KOPT-K1 (cell line): ENCODE measurements at regions not wholly inside any gene's neighbourhood (a gene's known extent, or its start where the extent isn't known, plus 50 kb on each side); places are given as distances from the start of the nearest gene placed in this dataset.

Source experiments
- H3K27ac ChIP-seq: fragments of 200-600 bp; sonication (generic); 2 replicates; pipeline ENCODE4 v1.5.1; 2016; ENCODE audit warnings: antibody characterized with exemption, mild to moderate bottlenecking, low read depth, low read length; ENCODE audit not compliant: poor library complexity, severe bottlenecking
- H3K36me3 ChIP-seq: fragments of 200-600 bp; sonication (generic); 2 replicates; pipeline ENCODE4 v1.5.1; 2017; ENCODE audit warnings: antibody characterized with exemption, mild to moderate bottlenecking, low read length, moderate library complexity; ENCODE audit not compliant: insufficient read depth
- H3K9me3 ChIP-seq: fragments of 200-600 bp; sonication (generic); 2 replicates; pipeline ENCODE4 v1.5.1; 2017; ENCODE audit warnings: antibody characterized with exemption, low read length, mild to moderate bottlenecking; ENCODE audit not compliant: insufficient read depth, poor library complexity, severe bottlenecking

DNA sequence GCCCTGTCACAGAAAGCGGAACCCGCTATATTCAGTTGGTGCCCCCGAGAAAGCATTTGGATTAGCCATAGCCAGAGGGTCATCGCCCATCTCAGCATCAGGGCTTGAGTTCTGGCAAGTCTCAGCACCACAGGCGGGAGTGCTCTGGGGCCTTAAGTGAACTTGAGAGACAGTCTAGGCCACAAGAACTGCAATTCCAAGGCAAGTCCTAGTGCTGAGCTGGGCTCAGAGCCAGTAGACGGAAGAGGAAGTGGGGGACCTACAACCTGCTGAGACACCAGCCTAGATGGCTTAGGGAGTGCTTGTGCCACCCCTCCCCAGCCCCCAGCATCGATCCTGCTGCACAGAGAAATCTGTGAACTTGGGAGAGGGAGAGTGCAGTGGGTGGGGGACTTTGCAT, 594.9 kb downstream of the CCDC171 start:
- Histone ChIP-seq H3K36me3 (no peaks in the 10 kb centered on the region), H3K9me3 (no peaks in the 10 kb centered on the region), H3K27ac (no peak overlapping the region)

DNA sequence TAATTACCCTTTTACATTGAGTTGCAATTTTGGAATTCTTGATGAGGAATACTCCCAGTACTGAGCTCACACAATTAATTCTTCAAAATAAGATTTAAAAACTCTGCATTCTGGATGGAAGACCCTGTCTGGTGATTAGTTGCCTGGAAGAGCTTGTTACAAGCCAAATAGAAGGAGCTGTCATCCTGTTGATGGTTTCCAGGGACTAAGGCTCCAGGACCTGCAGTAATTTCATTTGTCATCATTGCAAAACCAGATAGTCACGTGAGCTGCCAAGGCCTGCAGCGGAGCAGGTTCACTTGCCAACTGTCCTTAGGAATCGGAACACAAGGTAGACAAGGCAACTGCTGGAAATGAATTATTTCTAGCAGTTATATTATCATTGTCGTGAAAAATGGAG, 597.7 kb downstream of the CCDC171 start:
- Histone ChIP-seq H3K9me3 (no peaks in the 10 kb centered on the region), H3K36me3 (no peaks in the 10 kb centered on the region), H3K27ac (no peak overlapping the region)

DNA sequence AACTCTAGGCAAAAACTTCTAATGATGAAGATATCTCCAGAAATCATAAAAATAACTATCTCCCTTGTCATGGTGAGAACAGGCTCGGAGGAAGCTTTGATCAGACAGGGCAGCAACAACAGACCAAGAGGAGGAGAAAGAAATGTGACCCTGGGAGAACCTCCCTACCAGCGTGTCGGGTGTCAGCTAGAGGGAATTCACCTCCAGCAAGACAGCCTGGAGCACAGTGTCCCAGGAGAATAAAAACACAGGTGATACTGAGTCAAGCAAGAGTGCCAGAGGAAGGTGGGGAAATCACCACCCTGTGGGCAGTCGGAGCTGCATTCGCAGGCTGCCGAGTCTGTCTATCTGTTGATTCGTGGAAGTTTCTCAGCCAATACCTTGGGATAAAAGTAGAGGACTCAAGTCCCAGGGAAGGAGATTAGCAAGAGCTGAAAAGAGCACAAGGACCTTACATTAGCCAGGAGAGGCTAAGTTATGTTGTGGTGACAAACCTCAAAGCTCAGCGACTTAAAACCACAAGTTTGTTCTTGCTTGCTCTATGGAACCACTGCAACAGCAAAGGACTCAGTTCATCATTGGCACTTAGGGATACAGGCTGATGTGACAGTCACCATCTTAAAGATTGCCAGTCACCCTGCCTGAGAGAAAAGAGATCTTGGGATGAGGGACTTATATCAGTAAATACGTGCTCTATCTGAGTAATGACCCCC, 598.3 kb downstream of the CCDC171 start:
- no peak overlapping the region for H3K27ac ChIP-seq
- no peaks in the 10 kb centered on the region for H3K9me3 ChIP-seq
- no peaks in the 10 kb centered on the region for H3K36me3 ChIP-seq

DNA sequence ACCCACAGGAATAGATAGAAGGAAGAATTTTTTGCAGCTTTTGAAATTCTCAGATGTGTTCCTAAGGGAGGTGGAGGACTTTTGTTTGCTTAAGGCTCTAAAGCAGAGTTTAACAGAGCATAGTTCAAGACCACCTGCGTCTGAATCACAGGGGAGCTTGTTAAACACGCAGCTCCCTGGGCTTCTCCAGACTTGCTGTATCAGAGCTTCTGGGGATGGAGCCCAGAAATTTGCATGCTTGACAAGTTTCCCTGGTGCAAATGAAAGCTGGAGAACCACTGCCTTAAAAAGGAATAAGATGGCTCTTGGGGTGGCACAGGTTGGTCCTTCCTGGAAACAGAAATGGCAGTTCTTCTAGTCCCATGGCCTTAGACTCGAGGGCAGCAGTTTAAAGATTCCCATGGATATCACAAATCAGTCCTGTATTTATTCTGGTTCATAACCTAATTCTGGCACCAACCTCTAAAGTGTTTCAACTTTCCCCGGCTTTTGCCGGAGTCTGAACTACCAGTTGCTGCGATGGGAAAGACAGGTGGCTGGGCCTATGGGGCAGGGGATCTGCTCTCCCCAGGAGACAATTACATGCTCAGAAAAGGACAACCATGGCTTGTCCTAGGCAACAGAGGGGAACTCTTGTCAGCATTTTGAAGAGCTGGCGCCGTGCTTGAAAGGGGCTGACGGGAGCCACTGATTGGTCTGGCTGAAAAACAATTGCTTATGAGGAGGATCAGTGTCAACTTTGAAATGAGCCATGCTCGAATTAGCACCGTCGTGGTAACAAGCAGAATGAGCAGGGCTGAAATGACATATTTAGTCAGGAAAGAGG, 599.6 kb downstream of the CCDC171 start:
- Histone ChIP-seq H3K27ac (no peak overlapping the region), H3K36me3 (no peaks in the 10 kb centered on the region), H3K9me3 (no peaks in the 10 kb centered on the region)

DNA sequence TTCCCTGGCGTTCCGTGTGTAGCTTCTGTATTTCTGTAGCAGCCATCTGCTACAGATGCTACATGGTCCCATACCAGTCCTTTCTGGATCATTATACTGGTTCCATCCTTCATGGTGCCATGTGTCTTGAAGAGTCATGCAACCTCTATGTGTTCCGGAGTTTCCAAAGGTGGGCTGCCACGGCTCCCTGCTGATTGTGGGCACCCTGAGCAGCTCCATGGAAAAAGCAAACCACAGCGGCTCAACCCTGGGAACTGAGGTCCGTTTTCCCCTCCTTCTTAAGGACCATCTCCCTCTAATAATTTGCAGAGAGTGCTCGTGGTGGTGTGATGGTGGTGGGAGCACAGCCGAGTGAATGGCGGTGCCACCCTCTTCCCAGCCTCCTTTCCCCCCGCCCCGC, 600.4 kb downstream of the CCDC171 start:
- Histone ChIP-seq H3K36me3 (no peaks in the 10 kb centered on the region), H3K9me3 (no peaks in the 10 kb centered on the region), H3K27ac (no peak overlapping the region)

DNA sequence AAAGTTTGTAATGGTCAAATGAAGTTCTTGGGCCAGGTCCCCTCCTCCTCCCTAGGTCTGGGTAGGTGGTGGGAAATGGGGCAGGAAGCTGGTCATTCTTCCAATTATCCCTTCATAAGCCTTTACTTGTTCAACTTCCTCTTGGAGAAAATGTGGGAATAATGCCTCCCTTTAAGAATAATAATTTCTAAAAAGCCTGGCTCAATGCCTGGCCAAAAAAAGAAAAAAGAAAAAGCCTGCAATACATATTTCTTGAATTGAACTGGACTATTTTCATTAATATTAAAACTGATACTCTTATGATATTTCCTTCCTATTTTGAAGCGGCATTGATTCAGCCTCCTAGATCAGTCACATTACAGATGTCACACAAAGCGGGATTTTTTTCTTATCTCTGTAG, 600.9 kb downstream of the CCDC171 start:
- Histone ChIP-seq H3K9me3 (no peaks in the 10 kb centered on the region), H3K36me3 (no peaks in the 10 kb centered on the region), H3K27ac (no peak overlapping the region)

DNA sequence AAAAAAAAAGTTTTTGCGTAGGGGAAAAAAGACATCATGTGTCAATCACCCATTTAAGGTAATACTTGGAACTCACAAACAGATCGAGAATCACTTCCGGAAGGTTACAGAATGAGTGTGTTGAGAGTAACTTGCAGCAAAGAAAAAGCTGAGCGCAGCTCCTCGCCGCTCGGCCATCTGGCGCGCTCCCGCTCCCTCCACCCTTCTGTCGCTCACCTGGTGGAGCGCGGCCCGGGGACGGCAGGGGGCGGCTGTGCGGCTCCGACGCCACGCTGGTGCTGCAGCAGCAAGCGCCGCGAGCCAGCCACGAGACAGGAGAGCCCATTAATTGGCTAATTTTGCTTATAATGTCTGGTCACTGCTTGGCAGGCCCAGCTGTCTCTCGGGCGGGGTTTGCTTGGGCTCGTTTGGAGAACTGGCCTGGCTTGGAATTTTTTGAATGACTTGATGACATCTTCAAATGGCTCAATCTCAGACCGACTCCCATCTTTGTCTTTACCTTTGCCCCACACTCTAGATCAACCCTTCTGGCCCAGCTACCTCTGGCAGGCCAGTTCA, 601.8 kb downstream of the CCDC171 start:
- no peaks in the 10 kb centered on the region for H3K36me3 ChIP-seq
- no peaks in the 10 kb centered on the region for H3K9me3 ChIP-seq
- H3K27ac ChIP-seq: no peak overlapping the region

DNA sequence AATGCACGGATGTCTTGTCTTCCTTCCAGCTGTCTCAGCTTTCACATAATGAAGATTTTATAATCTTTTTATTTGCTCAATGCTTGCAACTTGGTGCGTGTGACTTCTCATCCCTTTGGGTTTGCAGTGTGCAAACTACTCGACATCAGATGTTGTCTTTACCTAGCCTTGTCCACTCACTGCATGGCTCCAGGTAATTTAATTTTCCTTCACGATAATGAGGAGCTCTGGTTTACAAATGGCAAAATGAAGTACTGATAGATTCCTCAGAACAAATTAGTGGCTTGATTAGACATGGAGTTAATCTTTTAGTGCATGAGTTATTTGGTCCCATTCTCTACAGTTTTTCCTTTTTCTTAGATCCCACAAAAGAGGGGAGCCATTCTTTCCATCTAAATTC, 603.0 kb downstream of the CCDC171 start:
- Histone ChIP-seq H3K9me3 (no peaks in the 10 kb centered on the region), H3K36me3 (no peaks in the 10 kb centered on the region), H3K27ac (no peak overlapping the region)

DNA sequence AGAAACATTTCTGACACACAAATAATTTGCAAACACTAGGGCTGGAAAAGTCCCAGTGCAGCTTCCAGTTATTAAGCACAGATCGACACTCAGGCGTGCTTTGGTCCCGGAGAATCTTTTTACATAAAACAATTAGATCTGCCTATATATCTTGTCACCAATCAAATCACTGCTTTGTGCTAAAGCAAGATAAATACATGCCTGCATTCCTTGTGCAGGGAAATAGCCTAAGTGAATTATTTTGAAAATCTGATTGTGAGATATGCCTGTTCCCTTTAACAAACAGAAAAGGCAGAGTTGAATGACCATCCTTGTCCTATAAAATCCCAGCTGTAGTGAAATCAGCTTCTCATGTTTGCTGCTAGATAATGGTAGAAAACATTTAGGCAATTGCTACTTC, 604.4 kb downstream of the CCDC171 start:
- no peaks in the 10 kb centered on the region for H3K9me3 ChIP-seq
- no peak overlapping the region for H3K27ac ChIP-seq
- no peaks in the 10 kb centered on the region for H3K36me3 ChIP-seq

DNA sequence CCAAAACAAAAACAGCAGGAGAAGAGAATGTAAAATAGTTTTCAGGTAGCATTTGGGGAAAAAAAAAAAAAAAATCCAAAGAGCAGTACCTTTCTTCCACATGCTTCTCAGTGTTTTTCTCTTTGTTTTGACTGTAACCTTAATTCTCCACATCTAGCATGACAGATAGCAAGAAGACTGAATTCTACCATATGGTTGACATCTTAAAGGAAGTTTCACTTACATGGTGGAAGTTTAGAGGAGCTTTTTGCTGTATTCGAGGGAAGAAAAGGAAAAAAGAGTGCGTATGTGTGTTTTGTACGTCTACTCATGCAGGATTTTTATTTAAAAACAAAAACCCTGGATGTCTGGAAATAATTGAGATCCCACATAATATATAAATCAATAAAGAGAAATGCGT, 604.8 kb downstream of the CCDC171 start:
- no peak overlapping the region for H3K27ac ChIP-seq
- no peaks in the 10 kb centered on the region for H3K36me3 ChIP-seq
- H3K9me3 ChIP-seq: no peaks in the 10 kb centered on the region

DNA sequence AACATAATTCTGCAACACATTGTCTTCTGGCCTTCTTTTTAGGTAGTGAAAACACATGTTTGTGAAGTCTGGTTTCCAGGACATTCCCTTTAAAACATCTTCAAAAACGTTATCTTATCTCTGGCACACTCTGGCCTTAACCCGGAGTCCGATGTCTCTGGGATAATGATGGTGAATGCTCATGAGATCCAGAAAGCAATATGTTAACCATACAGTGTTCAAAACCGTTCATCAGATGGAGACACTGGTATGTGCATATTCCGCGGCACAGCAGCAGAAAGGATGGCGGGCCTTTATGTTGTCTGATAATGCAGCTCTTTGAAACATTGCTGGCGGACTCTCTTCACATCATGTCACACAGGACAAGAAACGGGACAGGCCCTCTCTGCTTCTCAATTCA, 605.2 kb downstream of the CCDC171 start:
- no peak overlapping the region for H3K27ac ChIP-seq
- no peaks in the 10 kb centered on the region for H3K36me3 ChIP-seq
- H3K9me3 ChIP-seq: no peaks in the 10 kb centered on the region

DNA sequence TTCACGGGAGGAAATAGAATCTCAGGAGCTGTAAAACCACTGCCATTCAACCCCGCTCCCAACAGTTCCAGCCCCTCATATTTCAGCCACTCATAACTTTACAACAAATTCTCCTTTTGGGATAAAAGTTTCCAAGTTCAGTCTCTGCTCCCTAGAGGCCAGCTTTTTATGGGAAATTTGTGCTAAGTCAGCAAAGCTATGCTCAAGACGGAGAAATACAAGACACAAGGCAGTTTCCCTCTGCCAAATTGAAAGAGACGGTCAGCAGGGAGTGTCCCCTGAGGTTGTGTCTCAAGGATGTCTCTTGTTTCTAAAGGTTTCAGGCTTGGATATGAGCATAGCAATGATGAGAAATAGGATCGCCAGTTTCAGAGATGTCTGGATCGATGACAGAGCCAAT, 608.6 kb downstream of the CCDC171 start:
- no peaks in the 10 kb centered on the region for H3K36me3 ChIP-seq
- no peaks in the 10 kb centered on the region for H3K9me3 ChIP-seq
- no peak overlapping the region for H3K27ac ChIP-seq

DNA sequence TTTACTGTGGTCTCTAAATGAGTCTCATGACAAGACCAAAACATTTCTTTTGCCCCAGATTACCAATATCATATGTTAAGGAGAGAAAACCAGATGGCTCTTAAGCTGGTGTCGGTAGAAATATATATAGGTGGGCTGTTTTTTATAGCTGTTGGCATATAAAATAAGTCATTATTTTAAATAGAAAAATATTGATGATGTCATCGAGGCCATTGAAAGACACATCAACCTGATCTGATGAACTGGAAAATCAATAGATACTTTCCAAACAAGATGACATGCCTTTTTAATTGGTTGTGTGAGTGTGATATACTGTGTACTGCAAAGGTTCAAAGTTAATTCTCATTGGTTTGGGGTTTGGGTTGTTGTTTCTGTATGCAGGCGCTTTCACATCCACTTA, 617.3 kb downstream of the CCDC171 start:
- H3K27ac ChIP-seq: no peak overlapping the region
- no peaks in the 10 kb centered on the region for H3K36me3 ChIP-seq
- H3K9me3 ChIP-seq: no peaks in the 10 kb centered on the region

DNA sequence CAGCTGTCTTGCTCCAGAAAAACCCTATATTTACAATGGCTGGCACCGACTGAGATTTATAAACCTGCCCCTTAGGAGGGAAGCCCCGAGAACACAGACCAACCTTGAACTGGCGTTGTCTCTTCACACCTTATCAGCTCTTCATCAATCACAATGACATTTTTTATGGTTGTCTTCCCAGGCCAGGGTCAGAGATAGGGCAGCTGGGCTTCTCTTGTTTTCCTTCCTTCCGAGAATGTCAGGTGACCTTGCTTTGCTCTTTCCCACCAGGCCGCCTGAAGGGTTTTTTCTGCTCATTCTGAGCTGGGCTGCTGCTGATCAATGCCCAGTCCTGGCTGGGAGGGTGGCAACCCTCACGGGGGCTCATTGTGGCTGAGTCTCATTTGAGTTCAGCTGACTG, 619.1 kb downstream of the CCDC171 start:
- Histone ChIP-seq H3K9me3 (no peaks in the 10 kb centered on the region), H3K36me3 (no peaks in the 10 kb centered on the region), H3K27ac (no peak overlapping the region)

DNA sequence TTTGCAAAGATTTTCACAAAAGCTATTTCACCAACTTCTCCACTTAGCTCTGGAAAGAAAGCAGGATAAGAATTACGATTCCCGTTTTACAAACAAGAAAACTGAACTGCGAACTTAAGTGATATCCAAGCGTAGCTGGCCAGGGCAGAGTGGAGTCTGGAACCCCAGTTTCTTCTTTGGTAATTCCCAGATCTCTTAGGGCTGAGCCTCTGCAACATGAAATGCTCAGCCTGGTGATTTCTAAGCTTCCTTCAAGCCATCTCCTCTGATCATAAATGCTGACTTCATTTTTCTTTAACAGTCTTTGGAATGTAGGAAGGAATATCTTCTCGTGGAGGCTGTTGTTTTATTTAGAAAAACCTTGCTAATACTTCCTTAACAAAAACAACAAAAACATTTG, 620.0 kb downstream of the CCDC171 start:
- no peak overlapping the region for H3K27ac ChIP-seq
- no peaks in the 10 kb centered on the region for H3K36me3 ChIP-seq
- H3K9me3 ChIP-seq: no peaks in the 10 kb centered on the region

DNA sequence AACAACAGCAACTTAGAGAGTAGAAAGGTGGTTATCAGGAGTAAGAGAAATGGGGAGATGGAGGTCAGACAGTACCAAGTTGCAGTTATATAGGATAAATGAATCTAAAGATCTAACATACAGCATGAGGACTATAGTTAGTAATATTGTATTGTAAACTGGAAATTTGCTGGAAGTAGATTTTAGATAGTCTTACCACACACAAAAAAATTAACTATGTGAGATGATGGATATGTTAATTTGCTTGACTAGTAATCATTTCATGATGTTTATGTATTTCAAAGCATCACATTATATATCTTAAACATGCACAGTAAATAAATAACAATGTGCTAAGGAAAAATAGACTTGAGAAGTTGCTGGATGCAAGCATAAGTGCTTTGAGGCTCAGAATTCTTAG, 622.1 kb downstream of the CCDC171 start:
- no peak overlapping the region for H3K27ac ChIP-seq
- no peaks in the 10 kb centered on the region for H3K9me3 ChIP-seq
- no peaks in the 10 kb centered on the region for H3K36me3 ChIP-seq
